ENCODE measurements at regions not wholly inside any gene's neighbourhood (a gene's known extent, or its start where the extent isn't known, plus 50 kb on each side); places are given as distances from the start of the nearest gene placed in this dataset.

DNA sequence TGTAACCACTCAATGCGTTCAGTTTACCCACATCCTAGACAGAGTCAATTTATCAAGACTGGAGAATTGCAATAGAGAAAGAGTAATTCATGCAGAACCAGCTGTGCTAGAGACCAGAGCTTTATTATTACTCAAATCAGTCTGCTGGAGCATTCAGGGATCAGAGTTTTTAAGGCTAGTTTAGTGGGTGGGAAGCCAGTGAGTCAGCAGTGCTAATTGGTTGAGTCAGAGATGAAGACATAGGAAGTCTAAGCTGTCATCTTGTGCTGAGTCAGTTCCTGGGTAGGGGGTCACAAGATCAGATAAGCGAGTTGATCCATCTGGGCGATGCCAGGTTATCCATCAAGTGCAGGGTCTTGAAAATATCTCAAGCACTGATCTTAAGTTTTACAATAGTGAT, 499.6 kb downstream of the MRPL39 start:
- TF ChIP-seq, protein P1, sequence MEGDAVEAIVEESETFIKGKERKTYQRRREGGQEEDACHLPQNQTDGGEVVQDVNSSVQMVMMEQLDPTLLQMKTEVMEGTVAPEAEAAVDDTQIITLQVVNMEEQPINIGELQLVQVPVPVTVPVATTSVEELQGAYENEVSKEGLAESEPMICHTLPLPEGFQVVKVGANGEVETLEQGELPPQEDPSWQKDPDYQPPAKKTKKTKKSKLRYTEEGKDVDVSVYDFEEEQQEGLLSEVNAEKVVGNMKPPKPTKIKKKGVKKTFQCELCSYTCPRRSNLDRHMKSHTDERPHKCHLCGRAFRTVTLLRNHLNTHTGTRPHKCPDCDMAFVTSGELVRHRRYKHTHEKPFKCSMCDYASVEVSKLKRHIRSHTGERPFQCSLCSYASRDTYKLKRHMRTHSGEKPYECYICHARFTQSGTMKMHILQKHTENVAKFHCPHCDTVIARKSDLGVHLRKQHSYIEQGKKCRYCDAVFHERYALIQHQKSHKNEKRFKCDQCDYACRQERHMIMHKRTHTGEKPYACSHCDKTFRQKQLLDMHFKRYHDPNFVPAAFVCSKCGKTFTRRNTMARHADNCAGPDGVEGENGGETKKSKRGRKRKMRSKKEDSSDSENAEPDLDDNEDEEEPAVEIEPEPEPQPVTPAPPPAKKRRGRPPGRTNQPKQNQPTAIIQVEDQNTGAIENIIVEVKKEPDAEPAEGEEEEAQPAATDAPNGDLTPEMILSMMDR (conservative IDR thresholded peaks at IDR 0.05; ENCODE audit: low read depth, low read length) = no peak
- TF ChIP-seq CHD1 (IDR thresholded peaks at IDR 0.05; ENCODE audit: low read depth, low read length) (no peak), RAD21 (IDR thresholded peaks at IDR 0.05; ENCODE audit: low read length) (no peak), POLR2A (IDR thresholded peaks at IDR 0.05; ENCODE audit: low read depth, low read length) (no peak), MXI1 (IDR thresholded peaks at IDR 0.05; ENCODE audit: borderline replicate concordance, low read depth, low read length) (no peak), SMC3 (IDR thresholded peaks at IDR 0.05; ENCODE audit: low read depth, low read length) (no peak), RFX5 (IDR thresholded peaks at IDR 0.05; ENCODE audit: low read depth, low read length) (no peak), MAFK (IDR thresholded peaks at IDR 0.05; ENCODE audit: low read depth, low read length) (peak; percentile 74), BHLHE40 (IDR thresholded peaks at IDR 0.05; ENCODE audit: low read depth, low read length) (peak; percentile 29; the same call in 1 of the 2 replicates)
- TF ChIP-seq, protein P2, sequence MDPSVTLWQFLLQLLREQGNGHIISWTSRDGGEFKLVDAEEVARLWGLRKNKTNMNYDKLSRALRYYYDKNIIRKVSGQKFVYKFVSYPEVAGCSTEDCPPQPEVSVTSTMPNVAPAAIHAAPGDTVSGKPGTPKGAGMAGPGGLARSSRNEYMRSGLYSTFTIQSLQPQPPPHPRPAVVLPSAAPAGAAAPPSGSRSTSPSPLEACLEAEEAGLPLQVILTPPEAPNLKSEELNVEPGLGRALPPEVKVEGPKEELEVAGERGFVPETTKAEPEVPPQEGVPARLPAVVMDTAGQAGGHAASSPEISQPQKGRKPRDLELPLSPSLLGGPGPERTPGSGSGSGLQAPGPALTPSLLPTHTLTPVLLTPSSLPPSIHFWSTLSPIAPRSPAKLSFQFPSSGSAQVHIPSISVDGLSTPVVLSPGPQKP (IDR thresholded peaks at IDR 0.05; ENCODE audit: borderline replicate concordance, low read depth, low read length) = no peak
- TF ChIP-seq, protein P3, sequence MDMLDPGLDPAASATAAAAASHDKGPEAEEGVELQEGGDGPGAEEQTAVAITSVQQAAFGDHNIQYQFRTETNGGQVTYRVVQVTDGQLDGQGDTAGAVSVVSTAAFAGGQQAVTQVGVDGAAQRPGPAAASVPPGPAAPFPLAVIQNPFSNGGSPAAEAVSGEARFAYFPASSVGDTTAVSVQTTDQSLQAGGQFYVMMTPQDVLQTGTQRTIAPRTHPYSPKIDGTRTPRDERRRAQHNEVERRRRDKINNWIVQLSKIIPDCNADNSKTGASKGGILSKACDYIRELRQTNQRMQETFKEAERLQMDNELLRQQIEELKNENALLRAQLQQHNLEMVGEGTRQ (IDR thresholded peaks at IDR 0.05; ENCODE audit: low read depth, low read length) = no peak

All from IMR-90 (cell line).